ENCODE measurements at regions not wholly inside any gene's neighbourhood (a gene's known extent, or its start where the extent isn't known, plus 50 kb on each side); places are given as distances from the start of the nearest gene placed in this dataset.

DNA sequence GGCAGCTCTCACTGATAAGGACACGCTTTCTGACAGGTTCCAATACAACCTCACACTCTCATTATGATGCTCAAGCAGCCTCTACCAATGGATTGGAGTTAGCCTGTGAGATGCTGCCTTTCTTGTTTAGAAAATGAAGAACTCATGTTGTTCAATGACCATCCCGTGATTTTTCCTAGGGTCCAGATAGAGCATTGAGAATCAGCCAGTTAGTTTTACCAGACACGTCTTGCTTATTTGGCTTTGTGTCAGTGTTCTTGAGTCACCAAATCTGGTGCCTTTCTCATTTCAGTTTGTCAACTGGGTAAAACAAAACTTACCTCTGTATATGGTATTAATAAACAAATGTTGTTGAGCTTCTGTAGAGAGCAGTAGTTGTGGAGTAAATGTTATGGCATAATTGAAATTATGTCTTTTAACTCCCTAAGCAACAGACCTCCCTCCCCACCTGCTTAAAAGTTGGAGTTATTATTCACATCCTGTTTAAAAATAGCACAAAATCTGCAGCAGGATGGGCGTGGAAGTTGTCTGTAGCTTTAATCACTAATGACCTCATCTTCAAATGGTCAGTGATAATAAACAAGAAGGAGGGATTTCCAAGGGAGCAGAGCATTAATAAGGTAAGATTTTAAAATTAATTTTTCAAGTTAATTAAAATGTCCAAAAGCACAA, 167.3 kb downstream of the HRH4 start:
- DNase-seq (ENCODE audit: low read depth), result no peak

DNA sequence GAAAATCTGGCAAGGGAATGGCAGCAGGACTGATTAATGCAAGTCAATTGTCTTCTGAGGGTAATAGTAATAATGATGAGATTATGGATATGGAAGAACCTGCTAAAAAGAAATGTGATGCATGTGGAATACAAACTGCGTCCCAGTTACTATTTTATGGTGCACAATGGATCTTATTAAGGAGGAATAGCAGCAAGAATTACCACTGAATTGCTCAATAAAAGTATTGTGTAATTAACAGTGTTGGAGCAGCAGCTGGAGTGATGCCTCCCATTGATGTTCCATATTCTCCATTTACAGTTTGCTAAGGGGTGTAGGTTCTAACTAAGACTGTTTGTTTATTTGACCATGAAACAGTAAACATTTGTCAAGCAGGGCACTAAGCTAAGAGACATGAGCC, 167.9 kb downstream of the HRH4 start:
- DNase-seq (ENCODE audit: low read depth), result no peak

DNA sequence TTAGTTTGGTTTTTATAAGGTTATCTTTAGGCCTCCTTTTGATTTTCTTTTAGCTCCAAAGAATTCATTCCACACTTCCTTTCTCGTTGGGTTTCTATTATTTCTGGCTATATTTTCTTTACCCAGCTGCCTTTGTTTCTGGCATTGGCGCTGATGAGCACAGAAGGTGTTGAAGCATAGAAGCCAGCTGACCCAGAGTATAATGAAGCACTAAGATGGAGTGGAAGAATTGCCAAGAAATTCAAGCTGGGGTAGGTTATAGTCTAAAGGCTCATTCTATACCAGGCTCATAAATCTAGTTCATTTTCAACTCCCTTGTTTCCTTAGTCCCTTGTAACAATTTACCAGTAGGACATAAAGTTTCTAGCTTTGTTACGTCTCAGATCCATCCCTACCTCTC, 169.5 kb downstream of the HRH4 start:
- no peak for DNase-seq (ENCODE audit: low read depth)

DNA sequence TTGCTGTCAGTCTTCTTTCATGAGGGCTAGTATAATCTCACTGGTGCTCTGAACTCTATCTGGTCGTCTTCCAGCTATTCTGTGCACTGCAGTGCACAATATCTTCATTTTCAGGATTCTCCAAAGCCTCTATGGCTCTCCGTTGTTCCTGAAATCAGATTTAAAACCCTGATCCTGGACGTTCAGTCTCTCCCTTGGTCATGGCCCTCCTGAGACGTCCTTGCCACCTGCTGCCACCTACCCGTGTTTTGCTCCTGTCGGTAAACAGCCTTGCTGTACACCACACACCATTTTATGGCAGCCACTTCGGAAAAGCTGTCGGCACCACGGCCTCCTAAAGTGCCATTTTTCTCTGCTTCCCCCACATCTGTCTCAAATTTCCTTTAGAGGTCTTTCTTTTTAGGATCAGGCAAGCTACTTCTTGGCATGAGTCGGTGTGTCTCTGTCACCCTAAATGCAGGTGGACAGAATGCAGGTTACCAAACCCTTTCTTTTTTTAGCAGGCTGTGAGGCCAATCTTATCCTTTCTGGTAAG, 170.0 kb downstream of the HRH4 start:
- no peak for DNase-seq (ENCODE audit: low read depth)

DNA sequence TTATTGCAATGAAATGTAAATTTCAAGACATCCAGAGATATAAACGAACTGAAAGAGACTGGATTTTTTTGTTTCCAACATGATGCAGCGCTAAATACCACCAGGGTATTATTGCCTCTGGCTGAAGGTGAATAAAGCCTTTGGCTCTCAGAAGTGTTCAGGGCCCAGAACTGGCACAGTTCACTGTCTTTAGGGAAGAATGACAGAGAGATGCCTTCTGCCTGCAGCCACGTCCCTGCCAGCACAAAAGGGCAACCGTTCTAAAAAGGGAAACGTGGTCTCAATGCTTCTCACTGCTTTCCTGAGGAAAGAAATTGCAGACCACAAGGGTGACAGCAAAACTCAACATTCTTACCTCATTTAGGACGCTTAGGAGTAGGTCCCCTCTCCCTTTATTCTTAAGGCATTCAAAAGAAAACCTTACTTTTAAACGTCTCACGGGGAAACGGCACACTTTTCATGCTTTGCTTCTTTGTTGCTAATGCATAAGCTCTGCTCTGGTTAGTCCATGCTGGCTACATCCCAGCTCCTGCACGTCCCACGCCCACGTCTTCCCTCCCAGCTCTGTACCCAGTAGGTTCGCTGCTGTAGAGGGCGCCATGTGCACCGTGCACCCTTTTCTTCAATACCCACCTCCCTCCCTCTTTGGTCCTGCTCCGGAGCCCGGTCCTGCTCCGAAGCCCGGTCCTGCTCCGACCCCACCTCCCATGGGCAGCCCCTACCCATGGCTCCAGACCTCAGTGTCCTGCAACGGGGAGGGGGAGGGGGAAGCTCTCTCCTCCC, 171.0 kb downstream of the HRH4 start:
- DNase-seq (ENCODE audit: low read depth), result no peak

DNA sequence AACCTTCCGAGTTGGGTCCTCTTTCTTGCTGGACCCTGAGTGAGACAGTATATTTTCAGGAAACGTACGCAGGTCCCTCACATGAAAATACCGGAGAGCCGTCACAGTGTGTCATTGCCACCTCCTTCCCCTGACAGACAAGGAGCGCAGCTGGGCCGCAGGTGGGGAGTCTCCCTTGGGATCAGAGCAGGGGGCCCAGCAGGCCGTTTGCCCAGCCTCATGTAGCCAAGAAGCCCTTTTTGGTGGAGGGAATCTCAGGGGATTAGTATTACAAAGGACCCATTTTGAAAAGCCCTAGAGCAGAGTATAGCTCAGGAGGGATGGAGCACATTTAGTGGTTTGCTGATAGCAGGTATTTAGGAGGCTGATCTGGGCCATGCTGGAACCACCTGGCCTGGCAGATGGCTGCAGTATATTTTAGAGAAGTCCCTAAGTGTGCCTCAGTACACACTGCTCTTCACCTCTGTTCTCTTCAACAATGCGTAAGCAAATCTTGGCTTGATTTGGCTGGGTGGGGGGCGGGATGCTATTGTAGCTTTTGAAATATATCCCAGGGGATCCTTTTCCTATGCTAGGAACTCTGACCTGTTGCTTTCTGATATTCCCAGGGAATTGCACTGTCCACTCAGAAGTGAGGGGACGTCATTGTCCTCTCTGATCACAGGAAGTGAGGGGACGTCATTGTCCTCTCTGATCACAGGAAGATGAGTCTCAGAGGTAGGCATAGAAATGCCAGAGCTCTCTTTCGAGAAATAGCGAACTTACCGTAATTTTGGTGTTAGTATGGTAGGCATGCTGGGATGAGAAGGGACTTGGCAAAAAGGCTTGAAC, 171.9 kb downstream of the HRH4 start:
- DNase-seq (ENCODE audit: low read depth), result no peak

DNA sequence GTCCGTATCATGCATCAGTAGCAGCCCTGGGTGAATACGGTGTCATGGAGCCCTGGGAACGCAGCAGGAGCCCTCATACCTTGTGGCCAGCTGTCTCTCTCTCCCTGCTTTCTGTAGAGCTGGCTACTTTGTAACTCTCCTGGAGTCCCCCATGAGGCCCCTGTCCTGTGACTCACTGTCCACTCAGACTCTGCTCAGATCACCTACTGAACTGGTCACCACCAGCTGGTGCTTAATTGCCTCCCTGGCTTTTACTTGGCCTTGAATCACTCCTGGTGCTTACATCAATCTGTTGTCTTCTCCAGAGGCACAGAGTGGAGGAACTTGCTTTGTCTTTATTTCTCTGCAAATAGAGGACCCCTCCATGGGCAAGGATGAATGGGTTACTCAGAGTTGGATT, 172.7 kb downstream of the HRH4 start:
- DNase-seq (ENCODE audit: low read depth), result no peak

DNA sequence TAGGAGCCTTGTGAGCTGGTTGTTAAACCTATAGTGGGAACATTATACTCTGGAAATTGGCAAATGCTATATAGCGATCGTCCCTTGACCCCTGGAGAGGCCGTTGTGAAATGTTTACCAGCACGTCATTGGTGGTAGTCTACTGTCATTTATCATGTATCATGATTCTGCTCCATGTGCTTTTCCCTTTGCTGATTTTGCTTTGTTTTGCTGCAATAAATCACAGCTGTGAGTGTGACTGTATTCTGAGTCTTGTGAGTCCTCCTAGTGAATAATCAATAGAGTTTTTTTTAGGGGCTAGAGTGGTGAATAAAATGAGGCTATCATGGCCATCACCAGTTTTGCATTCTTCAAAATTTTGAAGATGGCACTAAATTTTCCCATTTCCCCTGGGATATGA, 189.1 kb downstream of the HRH4 start:
- no peak for DNase-seq (ENCODE audit: low read depth)

DNA sequence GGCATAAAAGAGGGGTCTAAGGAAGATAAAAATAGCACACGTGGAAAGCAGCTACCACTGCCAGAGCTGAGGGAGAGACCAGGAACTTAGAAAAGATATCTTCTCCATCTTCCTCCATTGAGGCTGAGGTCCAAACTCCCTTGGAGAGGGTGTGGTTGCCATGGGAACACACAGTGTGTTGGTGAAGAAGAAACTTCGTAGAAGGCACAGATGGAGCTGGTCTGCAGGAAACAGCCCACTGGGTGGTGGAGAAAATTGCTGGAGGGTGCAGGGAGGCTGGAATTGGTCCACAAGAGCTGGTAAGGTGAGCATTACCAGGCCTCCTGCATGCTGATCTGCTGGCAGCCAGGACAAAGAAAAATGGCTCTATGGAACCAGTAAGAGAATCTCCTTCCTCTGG, 191.0 kb downstream of the HRH4 start:
- DNase-seq (ENCODE audit: low read depth), result no peak

DNA sequence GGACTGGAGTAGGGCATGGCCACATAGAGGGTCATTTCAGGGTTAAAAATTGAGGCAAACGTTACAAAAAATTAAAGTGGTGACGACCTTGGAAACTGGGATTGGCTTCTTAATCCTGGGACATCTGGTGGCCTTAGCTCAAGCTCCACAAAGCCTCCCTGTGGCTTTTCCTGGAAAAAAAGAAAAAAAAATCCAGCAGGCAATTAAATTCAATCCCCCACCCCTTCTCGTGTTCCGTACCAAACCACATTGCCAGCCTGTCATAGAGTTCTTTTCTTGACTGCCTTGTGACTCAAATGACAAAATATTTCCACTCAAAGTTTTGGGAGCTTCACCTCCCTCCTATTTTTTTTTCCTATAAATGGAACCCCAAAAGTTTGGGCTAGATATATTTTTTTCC, 195.6 kb downstream of the HRH4 start:
- no peak for DNase-seq (ENCODE audit: low read depth)

DNA sequence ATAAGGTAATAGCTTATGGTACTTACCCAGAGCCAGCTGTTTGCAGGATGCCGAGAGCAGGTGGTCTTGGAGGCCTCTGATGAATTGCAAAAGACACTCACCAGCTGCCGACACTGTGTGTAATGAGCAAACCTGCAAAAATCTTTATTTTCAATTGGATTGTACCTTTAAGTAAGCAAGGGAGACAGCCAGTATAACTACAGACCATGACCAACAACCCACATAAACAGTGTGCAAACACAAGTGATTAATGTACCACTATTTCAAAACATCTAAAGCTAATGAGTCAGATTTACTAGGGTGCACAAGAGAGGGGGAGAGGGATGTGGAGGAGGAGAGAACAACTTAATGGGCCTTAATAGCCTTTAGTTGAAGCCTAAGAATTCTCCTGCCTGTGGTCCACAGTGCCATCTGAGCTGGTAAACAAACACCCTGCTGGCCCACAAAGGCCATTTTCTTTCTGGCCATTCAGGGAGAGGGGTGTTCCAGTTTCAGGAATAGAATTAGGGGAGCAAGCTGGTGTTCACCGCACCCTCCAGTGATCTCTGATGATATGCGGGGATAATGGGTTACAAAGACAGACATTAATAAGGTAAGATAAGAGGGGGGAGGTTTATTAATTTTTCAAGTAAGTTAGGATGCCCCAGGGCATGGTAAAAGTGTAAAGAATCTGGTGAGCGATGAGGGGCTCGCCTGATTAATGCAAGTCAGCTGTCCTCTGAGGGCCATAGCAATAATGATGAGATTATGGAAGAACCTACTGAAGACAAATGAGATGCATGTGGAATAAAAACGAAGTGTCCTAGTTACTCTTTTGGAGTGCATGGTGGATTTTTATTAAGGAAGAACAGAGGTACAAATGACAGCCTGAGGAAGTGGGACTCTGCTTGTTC, 196.4 kb downstream of the HRH4 start:
- DNase-seq (ENCODE audit: low read depth), result no peak

DNA sequence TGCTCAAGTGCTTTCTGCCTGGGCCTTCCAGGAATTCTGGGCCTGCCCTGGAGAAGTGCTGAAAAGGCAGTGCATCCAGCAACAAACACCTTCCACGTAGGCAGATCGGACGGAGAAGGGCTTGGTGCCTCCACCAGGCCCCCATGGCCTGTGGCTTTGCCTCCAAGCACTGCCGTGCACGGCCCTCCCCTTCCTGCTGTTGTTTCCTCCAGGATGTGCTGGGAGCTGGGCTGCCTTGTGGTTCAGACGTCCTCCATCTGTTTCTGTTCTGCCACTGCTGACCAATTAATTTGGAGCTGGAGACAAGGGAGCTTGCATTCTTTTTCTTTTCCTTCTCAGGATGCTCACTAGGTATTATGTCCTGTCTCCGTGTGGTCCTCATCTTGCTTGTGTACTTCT, 197.0 kb downstream of the HRH4 start:
- DNase-seq (ENCODE audit: low read depth), result no peak

DNA sequence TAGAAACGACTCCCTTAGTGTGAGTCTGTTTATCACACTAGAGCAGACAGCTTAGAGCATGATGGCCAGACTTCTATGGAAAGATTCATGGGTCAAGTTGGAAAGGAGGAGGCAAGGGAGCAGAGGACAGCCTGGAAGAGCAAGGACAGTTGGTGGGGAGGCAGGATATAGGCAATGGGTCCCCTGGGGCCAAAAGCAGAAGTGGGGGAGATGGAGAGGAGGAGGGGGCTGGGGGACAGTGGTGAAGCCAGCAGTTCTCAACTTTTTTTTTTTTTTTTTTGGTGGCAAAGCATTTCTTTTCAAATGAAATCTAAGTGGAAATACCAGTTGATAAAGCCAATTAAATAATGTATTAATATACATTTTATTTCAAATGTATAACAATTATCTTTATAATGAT, 197.9 kb downstream of the HRH4 start:
- no peak for DNase-seq (ENCODE audit: low read depth)

DNA sequence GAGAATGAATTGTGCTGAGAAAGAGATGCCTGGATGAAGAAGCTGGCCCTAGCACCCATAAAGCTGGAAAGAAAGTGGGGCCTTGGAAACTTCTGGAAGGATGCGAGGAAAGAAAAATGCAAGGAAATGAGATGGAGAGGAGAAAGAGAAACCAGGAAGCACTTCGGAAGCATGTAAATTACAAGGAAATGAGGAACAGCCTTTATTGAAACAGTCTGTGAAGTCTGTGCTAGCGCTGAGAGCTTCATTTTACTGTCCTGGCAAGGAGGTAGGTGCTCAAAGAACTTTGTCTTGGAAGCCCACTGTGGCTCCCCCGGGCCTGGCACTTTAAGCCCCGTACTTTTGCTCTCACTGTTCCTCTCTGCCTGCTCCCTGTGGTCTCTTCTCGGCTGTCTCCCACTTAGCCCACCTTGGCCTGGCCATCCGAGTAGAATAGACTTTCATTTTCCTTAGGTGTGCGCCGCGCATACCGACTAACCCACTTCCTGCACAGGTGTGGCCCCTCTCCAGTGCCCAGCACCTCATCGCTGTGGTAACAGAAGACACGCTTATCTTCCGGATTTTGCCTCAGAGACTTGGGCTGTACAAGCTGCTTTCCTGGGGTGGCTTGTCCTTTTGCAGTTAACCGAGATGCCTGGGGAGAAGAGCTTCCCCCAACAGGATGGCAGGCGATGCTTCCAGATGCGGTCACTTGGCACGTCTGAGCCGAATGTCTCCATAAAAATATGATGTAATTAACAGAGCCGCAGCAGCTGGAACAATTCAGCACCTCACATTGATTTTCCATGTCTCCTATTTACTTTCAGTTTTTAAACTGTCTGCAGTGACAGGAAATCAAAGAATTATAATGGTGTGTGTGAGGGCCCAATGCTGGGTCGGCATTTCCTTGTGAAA, 199.6 kb downstream of the HRH4 start:
- no peak for DNase-seq (ENCODE audit: low read depth)

DNA sequence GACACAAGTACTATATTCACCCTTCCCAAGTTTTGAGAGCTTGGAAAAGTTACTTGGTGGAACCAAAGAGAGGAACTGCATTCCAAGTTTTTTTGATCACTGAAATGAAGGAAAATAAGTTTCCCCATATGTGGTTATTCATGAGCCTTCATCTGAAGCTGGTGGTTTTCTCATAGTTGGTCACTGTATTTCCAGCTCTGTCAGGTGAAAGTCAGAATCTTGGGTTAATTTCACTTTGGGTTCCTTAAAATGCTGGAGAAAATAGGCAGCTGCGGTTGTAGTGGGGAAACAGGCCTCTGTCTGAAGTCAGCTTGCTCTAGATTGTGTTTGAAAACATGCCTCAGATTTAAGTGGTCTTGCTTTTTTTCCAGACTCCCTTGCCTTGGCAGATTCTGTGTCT, 200.5 kb downstream of the HRH4 start:
- DNase-seq (ENCODE audit: low read depth), result no peak

DNA sequence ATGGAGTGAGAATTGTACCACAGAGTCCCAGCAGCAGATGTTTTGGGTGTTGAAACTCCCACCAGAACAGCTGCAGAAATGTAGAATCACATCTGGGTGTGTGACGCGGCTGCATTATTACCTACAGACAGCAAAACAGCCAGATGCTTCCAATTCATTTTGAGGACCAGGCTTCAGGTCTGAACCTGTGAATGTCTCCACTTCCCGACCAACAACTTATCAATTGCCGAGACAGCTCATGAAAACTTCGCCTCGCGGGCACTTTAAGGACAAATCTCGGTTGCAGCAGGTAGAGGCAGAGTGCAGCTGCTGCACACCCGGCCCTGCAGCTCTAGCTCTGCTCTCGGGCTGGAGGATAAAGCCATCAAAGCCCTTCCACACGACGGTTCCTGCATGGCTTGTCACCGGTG, 202.0 kb downstream of the HRH4 start:
- no peak for DNase-seq (ENCODE audit: low read depth)

DNA sequence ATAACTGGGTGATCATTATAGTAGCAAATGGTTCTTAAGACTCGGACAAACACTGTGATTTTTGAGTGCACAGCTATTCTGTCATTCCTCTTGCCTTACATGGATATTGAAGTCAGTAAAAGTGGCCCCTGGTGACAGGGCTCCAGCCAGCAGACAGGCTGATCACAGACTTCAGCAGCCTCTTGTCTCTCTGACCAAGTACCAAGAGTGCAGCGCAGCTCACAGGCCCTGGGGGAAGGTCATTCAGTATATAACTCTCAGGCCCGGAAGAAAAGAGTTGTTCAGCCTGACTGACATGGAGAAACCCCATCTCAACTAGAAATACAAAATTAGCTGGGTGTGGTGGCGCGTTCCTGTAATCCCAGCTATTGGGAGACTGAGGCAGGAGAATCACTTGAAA, 202.6 kb downstream of the HRH4 start:
- no peak for DNase-seq (ENCODE audit: low read depth)

DNA sequence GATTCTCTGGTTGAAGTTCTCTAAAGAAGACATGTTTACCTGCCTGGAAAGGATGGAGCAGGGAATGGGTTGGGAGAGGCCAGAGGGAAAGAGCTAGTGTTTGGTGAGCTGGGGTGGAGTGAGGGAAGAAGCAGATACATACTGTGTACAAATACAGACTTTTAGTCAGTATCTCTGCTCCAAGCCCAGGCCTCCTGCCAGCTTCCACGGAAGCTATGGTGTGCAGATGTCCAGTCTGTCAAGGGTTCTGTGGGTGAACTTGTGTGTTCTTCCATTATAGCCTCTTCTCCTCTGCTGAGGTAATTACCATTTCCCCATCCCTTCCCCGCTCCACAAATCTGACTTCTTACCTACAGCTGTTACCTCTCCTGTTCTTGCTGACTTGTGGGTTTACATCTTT, 208.6 kb downstream of the HRH4 start:
- no peak for DNase-seq (ENCODE audit: low read depth)

DNA sequence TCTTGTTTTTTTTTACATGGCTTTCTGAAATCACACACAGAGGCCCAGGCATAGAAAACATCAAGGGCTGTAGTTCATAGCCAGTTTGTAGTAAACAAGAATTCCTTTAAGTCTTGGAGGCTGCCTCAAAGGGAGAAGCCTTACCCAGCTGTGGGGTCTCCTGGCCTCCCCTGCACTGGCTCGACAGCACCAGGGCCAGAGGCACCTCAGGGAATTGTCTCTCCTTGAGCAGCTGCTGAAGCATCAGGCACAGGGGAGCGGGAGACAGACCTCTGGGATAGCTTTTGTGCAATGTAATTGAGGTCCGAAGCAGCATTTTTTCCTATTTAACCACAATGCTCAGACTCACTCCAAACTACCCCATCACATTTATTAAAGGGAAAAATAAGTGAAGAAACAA, 209.1 kb downstream of the HRH4 start:
- DNase-seq (ENCODE audit: low read depth), result no peak

DNA sequence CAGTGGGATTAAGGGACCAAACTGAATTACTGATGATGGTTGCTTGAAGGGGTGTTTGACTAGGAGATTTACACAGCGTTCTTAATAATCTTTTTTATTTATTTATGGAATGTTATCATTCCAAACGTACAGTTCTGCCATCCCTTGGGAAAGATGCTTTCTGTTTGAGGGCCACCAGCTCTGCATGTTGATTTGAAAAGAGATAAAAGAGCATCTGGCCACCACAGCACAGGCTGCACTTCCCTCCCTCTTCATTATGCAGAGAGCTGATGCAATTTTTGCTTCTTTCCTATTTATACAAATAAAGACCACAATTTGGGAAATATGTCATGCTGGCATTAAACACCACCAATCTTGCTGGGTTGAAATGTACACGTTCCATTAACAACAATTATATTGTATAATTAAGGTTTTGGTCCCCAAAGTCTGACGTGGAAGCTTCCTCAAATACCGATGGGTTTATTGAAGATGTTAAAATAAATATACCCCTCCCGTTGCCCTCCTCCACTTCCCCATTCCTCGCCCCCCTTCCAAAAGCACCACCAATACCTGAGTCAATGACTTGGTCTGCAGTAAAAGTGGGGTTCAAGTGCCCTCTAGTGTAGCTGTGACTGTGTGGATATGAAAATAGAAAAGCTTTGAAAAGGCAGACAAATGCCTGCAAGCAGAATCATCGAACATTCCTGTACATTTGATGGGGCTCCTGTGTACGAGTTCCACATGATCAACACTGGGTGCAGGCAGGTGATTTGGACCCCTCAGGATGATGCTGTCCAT, 211.9 kb downstream of the HRH4 start:
- no peak for DNase-seq (ENCODE audit: low read depth)

Measured in CMK (cell line).